ENCODE measurements at regions not wholly inside any gene's neighbourhood (a gene's known extent, or its start where the extent isn't known, plus 50 kb on each side); places are given as distances from the start of the nearest gene placed in this dataset.
"Not testable (repeated sequence)": the region's sequence is repeated elsewhere in the genome, so short reads cannot be mapped to it uniquely, and the experiment has no call there.

GRCh38 chr16:29113446-29113845 is 128.6 kb downstream of the LAT start:
- H3K18ac ChIP-seq (ENCODE audit: low read depth, low read length); in situ Hi-C loops (cut with MboI; ENCODE audit: low sequenced_read_pairs); DNase-seq; intact Hi-C loops (cut with micrococcal nuclease); H2BK20ac ChIP-seq (ENCODE audit: low read depth, low read length); CTCF ChIA-PET; dilution Hi-C loops (cut with HindIII; ENCODE audit: low sequenced_read_pairs, unreplicated experiment); BruUV-seq (replicated peaks); H3K9ac ChIP-seq (ENCODE audit: low read depth, low read length); H2AK5ac ChIP-seq (ENCODE audit: low read depth, low read length); H2BK120ac ChIP-seq (ENCODE audit: low read depth, low read length); H3K4ac ChIP-seq (ENCODE audit: low read depth, low read length); H3K27me3 ChIP-seq (ENCODE audit: control insufficient read depth, insufficient read depth, low read length); POLR2A ChIA-PET (ENCODE audit: unreplicated experiment); ATAC-seq (ENCODE audit: low read depth); H4K8ac ChIP-seq (ENCODE audit: low read depth in 2 of 2, low read length in 2 of 2); H2BK5ac ChIP-seq (ENCODE audit: low read depth, low read length, poor library complexity, severe bottlenecking); H2AK9ac ChIP-seq (replicated peaks; ENCODE audit: low read depth, low read length, poor library complexity); H3K14ac ChIP-seq (replicated peaks; ENCODE audit: low read depth, low read length); H2AFZ ChIP-seq (replicated peaks; ENCODE audit: low read length, poor library complexity); H3K36me3 ChIP-seq (ENCODE audit: control insufficient read depth, insufficient read depth, low read length); H3K56ac ChIP-seq (ENCODE audit: extremely low read depth, insufficient read depth, low read length); H3K9me1 ChIP-seq (ENCODE audit: insufficient read depth, low read length); H4K20me1 ChIP-seq (ENCODE audit: insufficient read depth, low read length); H4K5ac ChIP-seq (ENCODE audit: low read depth, low read length); H3K4me3 ChIP-seq (ENCODE audit: insufficient read depth, low read depth, low read length); H3K27ac ChIP-seq (ENCODE audit: insufficient read depth, low read length); H3K9me3 ChIP-seq (ENCODE audit: control insufficient read depth, insufficient read depth, low read length); H3K23ac ChIP-seq (ENCODE audit: low read depth, low read length); H2BK15ac ChIP-seq (ENCODE audit: low read depth, low read length); H3K4me2 ChIP-seq (ENCODE audit: low read depth, low read length): not testable (repeated sequence)
- Histone ChIP-seq H4K91ac (ENCODE audit: insufficient read depth, low read depth, low read length) (peak overlapping the region; percentile 3; the same call in 1 of the 2 replicates), H3K4me1 (ENCODE audit: control insufficient read depth, insufficient read depth, low read length) (peaks cover 12% of the 10 kb centered on the region; the same call in 1 of the 2 replicates), H3K79me1 (ENCODE audit: low read depth in 1 of 2, low read length in 2 of 2) (0 out of 4 replicates have a peak, but pooled peaks cover 0 to 12% of the 10 kb centered on the region in 2 experiments)
- WGBS, 2 experiments (ENCODE audit: extremely low coverage in 2 of 2, insufficient read length in 1 of 2): no CpG with 5 or more reads among the region's 1 CpG

Measured in IMR-90 (cell line).